ENCODE measurements at regions not wholly inside any gene's neighbourhood (a gene's known extent, or its start where the extent isn't known, plus 50 kb on each side); places are given as distances from the start of the nearest gene placed in this dataset.

- DNase-seq (ENCODE audit: low read depth in 2 of 2) = no peak
- TF ChIP-seq CTCF (IDR thresholded peaks at IDR 0.05; ENCODE audit: low read depth, low read length) = no peak
- H3K4me3 ChIP-seq (replicated peaks in 1 of 2; ENCODE audit: low read depth in 2 of 2, low read length in 2 of 2) = no peak overlapping the region
Observed at GRCh38 chr3:156760333-156760732, 65.8 kb upstream of the LEKR1 start.

GRCh38 chr3:156761007-156761406, 65.1 kb upstream of the LEKR1 start:
- no peak for TF ChIP-seq CTCF (IDR thresholded peaks at IDR 0.05; ENCODE audit: low read depth, low read length)

GRCh38 chr3:156761713-156762451, 64.3 kb upstream of the LEKR1 start:
- TF ChIP-seq CTCF (IDR thresholded peaks at IDR 0.05; ENCODE audit: low read depth, low read length) = no peak
- H3K4me3 ChIP-seq (replicated peaks in 1 of 2; ENCODE audit: low read depth in 2 of 2, low read length in 2 of 2) = no peak overlapping the region
- DNase-seq (ENCODE audit: low read depth in 2 of 2) = peak; percentile 15 to 36

More at GRCh38 chr3:156761007-156761406, 65.1 kb upstream of the LEKR1 start:
- no peak for DNase-seq (ENCODE audit: low read depth in 2 of 2)
- no peak overlapping the region for H3K4me3 ChIP-seq (replicated peaks in 1 of 2; ENCODE audit: low read depth in 2 of 2, low read length in 2 of 2)

- DNase-seq (ENCODE audit: low read depth in 2 of 2) = peak; percentile 93 to 95
- H3K4me3 ChIP-seq (replicated peaks in 1 of 2; ENCODE audit: low read depth in 2 of 2, low read length in 2 of 2) = peak overlapping the region in 1 of 2 donors; percentile 8
- TF ChIP-seq CTCF (IDR thresholded peaks at IDR 0.05; ENCODE audit: low read depth, low read length) = no peak
Observed at GRCh38 chr3:156762631-156763185, 63.4 kb upstream of the LEKR1 start.

DNA sequence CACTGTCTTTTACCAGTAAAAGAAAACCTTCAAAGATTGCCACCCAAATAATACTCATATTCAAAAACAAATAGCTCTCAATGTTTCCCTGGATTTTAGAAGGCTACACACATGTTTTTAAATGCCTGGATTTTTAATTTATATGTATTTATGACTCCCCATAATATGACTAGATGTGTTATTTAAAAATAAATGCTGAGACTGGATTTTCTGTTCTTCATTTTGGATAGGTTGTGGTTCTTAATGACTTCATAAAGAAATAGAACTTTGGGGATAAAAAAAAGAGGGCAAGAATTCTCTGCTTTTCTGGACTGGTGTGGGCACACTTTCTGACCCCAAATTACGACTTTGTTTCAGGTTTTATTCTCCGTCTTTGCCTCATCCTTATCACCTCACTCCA, 62.8 kb upstream of the LEKR1 start:
- TF ChIP-seq CTCF (IDR thresholded peaks at IDR 0.05; ENCODE audit: low read depth, low read length) = no peak
- DNase-seq (ENCODE audit: low read depth in 2 of 2) = no peak
- H3K4me3 ChIP-seq (replicated peaks in 1 of 2; ENCODE audit: low read depth in 2 of 2, low read length in 2 of 2) = no peak overlapping the region

DNA sequence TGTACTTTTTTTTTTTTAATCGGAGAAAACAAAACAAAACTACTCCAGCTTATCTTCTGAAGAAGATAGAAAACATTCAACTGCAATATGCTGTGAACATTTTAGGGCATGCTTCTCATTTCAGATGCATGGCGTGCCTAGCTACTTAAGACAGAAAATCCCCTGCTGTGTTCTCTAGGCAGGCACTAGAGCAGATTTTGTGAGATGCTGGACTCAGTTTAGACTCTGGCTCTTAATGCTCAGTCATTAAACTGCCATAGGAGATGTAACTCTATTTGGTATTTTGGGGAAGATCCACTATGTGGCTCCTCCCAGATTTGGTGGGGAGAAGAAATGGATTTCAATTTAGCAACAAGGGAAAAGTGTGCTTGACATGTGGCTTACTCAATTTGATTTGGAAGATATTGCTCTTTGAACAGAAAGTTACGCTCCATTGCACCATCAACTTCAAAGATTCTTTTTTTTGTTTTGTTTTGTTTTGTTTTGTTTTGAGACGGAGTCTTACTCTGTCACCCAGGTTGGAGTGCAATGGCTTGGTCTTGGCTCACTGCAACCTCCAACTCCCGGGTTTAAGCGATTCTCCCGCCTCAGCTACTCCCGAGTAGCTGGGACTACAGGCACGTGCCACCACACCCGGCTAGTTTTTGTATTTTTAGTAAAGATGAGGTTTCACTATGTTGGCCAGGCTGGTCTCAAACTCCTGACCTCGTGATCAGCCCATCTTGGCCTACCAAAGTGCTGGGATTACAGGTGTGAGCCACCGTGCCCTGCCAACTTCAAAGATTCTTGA, 62.0 kb upstream of the LEKR1 start:
- TF ChIP-seq CTCF (IDR thresholded peaks at IDR 0.05; ENCODE audit: low read depth, low read length) = no peak
- H3K4me3 ChIP-seq (replicated peaks in 1 of 2; ENCODE audit: low read depth in 2 of 2, low read length in 2 of 2) = no peak overlapping the region
- DNase-seq (ENCODE audit: low read depth in 2 of 2) = no peak
